ENCODE measurements at regions not wholly inside any gene's neighbourhood (a gene's known extent, or its start where the extent isn't known, plus 50 kb on each side); places are given as distances from the start of the nearest gene placed in this dataset.

GRCh38 chr6:23441808-23442461, 684.1 kb upstream of the NRSN1 start:
- 83 to 87% methylated on average over 3 of the region's 3 CpGs for WGBS, 2 donors
- DNase-seq, result no peak
- H3K27ac ChIP-seq, result no peak overlapping the region
- H3K4me1 ChIP-seq, result peaks cover 0 to 20% (median 16%) of the 10 kb centered on the region in 4 donors
- intact Hi-C loops (cut with DNase I), result no loop called here
- H3K27me3 ChIP-seq, result no peaks in the 10 kb centered on the region
- no peak overlapping the region for H3K4me3 ChIP-seq
- TF ChIP-seq EP300 (IDR thresholded peaks at IDR 0.05) (no peak), POLR2AphosphoS5 (IDR thresholded peaks at IDR 0.05) (no peak), POLR2A (IDR thresholded peaks at IDR 0.05) (no peak)
- TF ChIP-seq, protein P1, sequence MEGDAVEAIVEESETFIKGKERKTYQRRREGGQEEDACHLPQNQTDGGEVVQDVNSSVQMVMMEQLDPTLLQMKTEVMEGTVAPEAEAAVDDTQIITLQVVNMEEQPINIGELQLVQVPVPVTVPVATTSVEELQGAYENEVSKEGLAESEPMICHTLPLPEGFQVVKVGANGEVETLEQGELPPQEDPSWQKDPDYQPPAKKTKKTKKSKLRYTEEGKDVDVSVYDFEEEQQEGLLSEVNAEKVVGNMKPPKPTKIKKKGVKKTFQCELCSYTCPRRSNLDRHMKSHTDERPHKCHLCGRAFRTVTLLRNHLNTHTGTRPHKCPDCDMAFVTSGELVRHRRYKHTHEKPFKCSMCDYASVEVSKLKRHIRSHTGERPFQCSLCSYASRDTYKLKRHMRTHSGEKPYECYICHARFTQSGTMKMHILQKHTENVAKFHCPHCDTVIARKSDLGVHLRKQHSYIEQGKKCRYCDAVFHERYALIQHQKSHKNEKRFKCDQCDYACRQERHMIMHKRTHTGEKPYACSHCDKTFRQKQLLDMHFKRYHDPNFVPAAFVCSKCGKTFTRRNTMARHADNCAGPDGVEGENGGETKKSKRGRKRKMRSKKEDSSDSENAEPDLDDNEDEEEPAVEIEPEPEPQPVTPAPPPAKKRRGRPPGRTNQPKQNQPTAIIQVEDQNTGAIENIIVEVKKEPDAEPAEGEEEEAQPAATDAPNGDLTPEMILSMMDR (IDR thresholded peaks at IDR 0.05), result no peak
- no peaks in the 10 kb centered on the region for H3K9me3 ChIP-seq
- H3K36me3 ChIP-seq, result no peaks in the 10 kb centered on the region

DNA sequence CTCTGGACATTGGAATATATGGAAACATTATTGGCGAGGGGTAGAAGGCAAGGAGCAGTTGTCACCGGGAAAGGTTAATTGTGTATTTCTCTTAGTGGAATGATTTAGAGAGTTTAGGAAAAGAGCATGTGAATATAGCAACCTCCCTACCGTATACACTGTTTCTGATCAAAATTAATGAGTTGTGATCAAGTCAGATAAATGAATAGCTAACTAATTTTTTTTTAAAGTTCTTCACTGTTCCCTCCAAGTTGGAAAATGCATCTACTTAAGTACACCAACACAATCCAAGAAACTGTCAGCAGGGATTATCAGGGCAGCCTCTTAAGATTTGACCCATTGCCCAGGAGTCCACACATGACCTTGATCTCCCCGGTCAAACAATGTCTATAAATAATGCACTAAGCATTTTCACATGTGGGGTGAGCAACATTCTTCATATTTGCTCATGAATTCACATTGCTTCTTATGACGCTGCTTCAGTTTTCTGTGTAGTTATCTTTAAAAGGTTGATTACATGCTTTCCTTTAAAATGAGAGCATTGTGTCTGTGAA, 680.8 kb upstream of the NRSN1 start:
- intact Hi-C loops (cut with DNase I), result no loop called here
- H3K9me3 ChIP-seq, result no peaks in the 10 kb centered on the region
- no peaks in the 10 kb centered on the region for H3K27me3 ChIP-seq
- TF ChIP-seq POLR2A (IDR thresholded peaks at IDR 0.05) (no peak), EP300 (IDR thresholded peaks at IDR 0.05) (no peak), POLR2AphosphoS5 (IDR thresholded peaks at IDR 0.05) (no peak)
- TF ChIP-seq, protein P1 (IDR thresholded peaks at IDR 0.05), result no peak
- WGBS, 2 donors, result 70 to 71% methylated on average over 5 of the region's 5 CpGs
- peaks cover 0 to 20% (median 16%) of the 10 kb centered on the region in 4 donors for H3K4me1 ChIP-seq
- H3K27ac ChIP-seq, result no peak overlapping the region
- H3K4me3 ChIP-seq, result no peak overlapping the region
- DNase-seq, result no peak
- no peaks in the 10 kb centered on the region for H3K36me3 ChIP-seq

DNA sequence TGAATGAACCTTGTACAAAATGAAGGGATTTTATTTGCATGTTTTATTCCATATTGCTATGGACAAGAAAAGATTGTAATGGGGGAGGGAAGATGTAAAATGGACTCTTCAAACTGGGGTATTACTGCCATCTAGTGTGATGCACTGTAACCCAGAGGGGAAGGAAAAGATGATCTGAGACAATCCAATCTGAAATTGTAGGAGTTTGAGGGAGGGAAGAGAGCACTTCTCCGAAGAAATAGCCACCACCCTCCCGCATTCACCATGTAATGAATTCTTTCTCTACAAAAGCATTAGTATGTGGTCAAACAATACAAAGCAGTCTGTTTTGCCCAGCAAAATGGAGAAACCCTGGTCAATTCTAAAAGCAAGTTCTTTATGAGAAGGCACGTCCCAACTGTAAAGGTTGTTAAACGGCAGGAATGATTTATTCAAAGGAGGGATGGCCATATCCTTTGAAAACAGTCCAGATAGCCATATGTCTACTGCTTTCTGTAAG, 679.5 kb upstream of the NRSN1 start:
- intact Hi-C loops (cut with DNase I), result no loop called here
- Histone ChIP-seq H3K9me3 (no peaks in the 10 kb centered on the region), H3K27ac (no peak overlapping the region), H3K36me3 (no peaks in the 10 kb centered on the region), H3K27me3 (no peaks in the 10 kb centered on the region), H3K4me1 (peaks cover 0 to 20% (median 16%) of the 10 kb centered on the region in 4 donors), H3K4me3 (no peak overlapping the region)
- 32 to 52% methylated on average over 4 of the region's 4 CpGs for WGBS, 2 donors
- no peak for DNase-seq
- TF ChIP-seq, protein P1 (IDR thresholded peaks at IDR 0.05), result peak in 2 of 4 experiments; percentile 10 to 45
- TF ChIP-seq POLR2AphosphoS5 (IDR thresholded peaks at IDR 0.05), result no peak

- DNase-seq, result no peak
- H3K4me3 ChIP-seq, result no peak overlapping the region
- no peaks in the 10 kb centered on the region for H3K36me3 ChIP-seq
- H3K27ac ChIP-seq, result no peak overlapping the region
- H3K9me3 ChIP-seq, result no peaks in the 10 kb centered on the region
- no peaks in the 10 kb centered on the region for H3K27me3 ChIP-seq
- intact Hi-C loops (cut with DNase I), result no loop called here
- TF ChIP-seq, protein P1 (IDR thresholded peaks at IDR 0.05), result no peak
- TF ChIP-seq POLR2A (IDR thresholded peaks at IDR 0.05), result no peak
- no peak for TF ChIP-seq POLR2AphosphoS5 (IDR thresholded peaks at IDR 0.05)
- TF ChIP-seq EP300 (IDR thresholded peaks at IDR 0.05), result no peak
- peaks cover 0 to 20% (median 16%) of the 10 kb centered on the region in 4 donors for H3K4me1 ChIP-seq
Observed at GRCh38 chr6:23447731-23448130, 678.3 kb upstream of the NRSN1 start.

All from sigmoid colon (tissue), 6 donors.